H9 (cell line): ENCODE measurements at regions not wholly inside any gene's neighbourhood (a gene's known extent, or its start where the extent isn't known, plus 50 kb on each side); places are given as distances from the start of the nearest gene placed in this dataset.

Experiments
- DNase-seq: peaks from one replicate; pipeline ENCODE4 v3.0.0-alpha.2; 2017
- H2AFZ ChIP-seq: one replicate; pipeline ENCODE4 v1.6.1; 2013; ENCODE audit warnings: mild to moderate bottlenecking, low read length, control low read depth, moderate library complexity
- H2AK5ac ChIP-seq: 2 replicates; pipeline ENCODE4 v1.6.1; 2013; ENCODE audit warnings: low read length, control low read depth, mixed read lengths; ENCODE audit not compliant: insufficient read length
- H2BK120ac ChIP-seq: one replicate; pipeline ENCODE4 v1.6.1; 2013; ENCODE audit warnings: low read depth, mild to moderate bottlenecking, low read length, control low read depth, inconsistent platforms; ENCODE audit not compliant: poor library complexity, severe bottlenecking
- H2BK12ac ChIP-seq: 2 replicates; pipeline ENCODE4 v1.6.1; 2013; ENCODE audit warnings: low read length, control low read depth, mixed read lengths, low read depth; ENCODE audit not compliant: insufficient read length
- H2BK15ac ChIP-seq: 2 replicates; pipeline ENCODE4 v1.6.1; 2013; ENCODE audit warnings: low read depth, low read length, control low read depth
- H2BK20ac ChIP-seq: one replicate; pipeline ENCODE4 v1.6.1; 2013; ENCODE audit warnings: low read depth, mild to moderate bottlenecking, low read length, control low read depth, inconsistent platforms; ENCODE audit not compliant: poor library complexity, severe bottlenecking
- H2BK5ac ChIP-seq: 2 replicates; pipeline ENCODE4 v1.6.1; 2013; ENCODE audit warnings: low read length, control low read depth, mixed read lengths; ENCODE audit not compliant: insufficient read length
- H3K14ac ChIP-seq: 2 replicates; pipeline ENCODE4 v1.6.1; 2013; ENCODE audit warnings: low read length, control low read depth; ENCODE audit not compliant: insufficient read depth
- H3K18ac ChIP-seq: 2 replicates; pipeline ENCODE4 v1.6.1; 2013; ENCODE audit warnings: low read depth, mild to moderate bottlenecking, mixed read lengths, low read length, control low read depth; ENCODE audit not compliant: insufficient read length
- H3K23ac ChIP-seq: 2 replicates; pipeline ENCODE4 v1.6.1; 2013; ENCODE audit warnings: low read length, control low read depth, mixed read lengths, low read depth; ENCODE audit not compliant: insufficient read length
- H3K23me2 ChIP-seq: 2 replicates; pipeline ENCODE4 v1.6.1; 2013; ENCODE audit warnings: low read depth, mild to moderate bottlenecking, mixed read lengths, low read length, control low read depth; ENCODE audit not compliant: insufficient read length, poor library complexity, severe bottlenecking
- H3K27ac ChIP-seq: 2 replicates; pipeline ENCODE4 v1.5.1; 2013; ENCODE audit warnings: low read length, control low read depth, mixed read lengths, low read depth; ENCODE audit not compliant: insufficient read length
- H3K27me3 ChIP-seq: 2 replicates; pipeline ENCODE4 v1.6.1; 2013; ENCODE audit warnings: low read length, control low read depth, inconsistent platforms; ENCODE audit not compliant: insufficient read depth
- H3K4ac ChIP-seq: 2 replicates; pipeline ENCODE4 v1.6.1; 2013; ENCODE audit warnings: low read depth, mild to moderate bottlenecking, control low read depth, inconsistent platforms, low read length, moderate library complexity
- H3K4me1 ChIP-seq: 2 replicates; pipeline ENCODE4 v1.6.1; 2013; ENCODE audit warnings: low read length, control low read depth, inconsistent platforms; ENCODE audit not compliant: insufficient read depth
- H3K4me2 ChIP-seq: 2 replicates; pipeline ENCODE4 v1.6.1; 2013; ENCODE audit warnings: low read length, control low read depth, mixed read lengths; ENCODE audit not compliant: insufficient read length, insufficient read depth
- H3K56ac ChIP-seq: 2 replicates; pipeline ENCODE4 v1.6.1; 2013; ENCODE audit warnings: low read depth, mild to moderate bottlenecking, mixed read lengths, low read length, control low read depth; ENCODE audit not compliant: insufficient read length
- H3K79me1 ChIP-seq: 2 replicates; pipeline ENCODE4 v1.6.1; 2013; ENCODE audit warnings: low read depth, mild to moderate bottlenecking, moderate library complexity, low read length, control low read depth, inconsistent platforms; ENCODE audit not compliant: insufficient read depth, poor library complexity, severe bottlenecking
- H3K79me2 ChIP-seq: 2 replicates; pipeline ENCODE4 v1.6.1; 2013; ENCODE audit warnings: low read length, control low read depth, inconsistent platforms; ENCODE audit not compliant: insufficient read depth
- H3K9ac ChIP-seq: 2 replicates; pipeline ENCODE4 v1.6.1; 2013; ENCODE audit warnings: low read length, control low read depth, mixed read lengths; ENCODE audit not compliant: insufficient read length; ENCODE audit errors: extremely low read depth
- H3K9me3 ChIP-seq: one replicate; pipeline ENCODE4 v1.6.1; 2013; ENCODE audit warnings: low read depth, low read length, inconsistent platforms; ENCODE audit not compliant: control insufficient read depth
- H3T11ph ChIP-seq: one replicate; pipeline ENCODE4 v1.6.1; 2013; ENCODE audit warnings: mild to moderate bottlenecking, low read length, control low read depth, inconsistent platforms
- H4K20me1 ChIP-seq: one replicate; pipeline ENCODE4 v1.6.1; 2013; ENCODE audit not compliant: control insufficient read depth, insufficient read length, insufficient read depth
- H4K5ac ChIP-seq: 2 replicates; pipeline ENCODE4 v1.6.1; 2013; ENCODE audit warnings: low read depth, mild to moderate bottlenecking, mixed read lengths, low read length, control low read depth; ENCODE audit not compliant: insufficient read length
- H4K8ac ChIP-seq: replicated peaks from 2 replicates; pipeline ENCODE4 v1.6.1; 2013; ENCODE audit warnings: low read length, control low read depth, mixed read lengths, low read depth; ENCODE audit not compliant: insufficient read length
- H4K91ac ChIP-seq: 2 replicates; pipeline ENCODE4 v1.6.1; 2013; ENCODE audit warnings: low read depth, mild to moderate bottlenecking, moderate library complexity, mixed read lengths, low read length, control low read depth; ENCODE audit not compliant: insufficient read length
- H3K27ac Mint-ChIP-seq, 3 experiments: 2 replicates in 2 of 3; 3 replicates in 1 of 3; pipeline ENCODE4 v1.8.0; 2020 to 2021; ENCODE audit warnings: mixed read lengths in 3 of 3, mild to moderate bottlenecking in 1 of 3, moderate library complexity in 1 of 3
- H3K27me3 Mint-ChIP-seq: 2 replicates; pipeline ENCODE4 v1.8.0; 2021; ENCODE audit warnings: low read depth, mild to moderate bottlenecking, moderate library complexity, mixed read lengths
- H3K36me3 Mint-ChIP-seq, 3 experiments: 2 replicates in 2 of 3; 3 replicates in 1 of 3; pipeline ENCODE4 v1.8.0; 2020 to 2021; ENCODE audit warnings: low read depth in 3 of 3, mixed read lengths in 3 of 3; ENCODE audit not compliant: insufficient read depth in 1 of 3
- H3K4me1 Mint-ChIP-seq, 2 experiments: 2 replicates each; pipeline ENCODE4 v1.8.0; 2020; ENCODE audit warnings: mixed read lengths in 2 of 2
- H3K4me3 Mint-ChIP-seq, 2 experiments: 2 replicates in 1 of 2; 3 replicates in 1 of 2; pipeline ENCODE4 v1.8.0; 2020 to 2021; ENCODE audit warnings: mild to moderate bottlenecking in 2 of 2, mixed read lengths in 2 of 2, moderate library complexity in 1 of 2
- H3K9me3 Mint-ChIP-seq, 2 experiments: 2 replicates in 1 of 2; 3 replicates in 1 of 2; pipeline ENCODE4 v1.8.0; 2020; ENCODE audit warnings: mild to moderate bottlenecking in 2 of 2, mixed read lengths in 2 of 2, moderate library complexity in 1 of 2
- WGBS: extraction: QIAGEN DNeasy Blood & Tissue Kit; methylation state at CpG from one replicate; pipeline ENCODE4 v1.1.7; 2013; ENCODE audit warnings: missing lambda C conversion rate, low lambda C conversion rate, mixed read lengths; ENCODE audit not compliant: insufficient read length; ENCODE audit errors: extremely low coverage; 5-methylcytosine and 5-hydroxymethylcytosine counted together
- TF ChIP-seq, protein P1 (sequence below): fragments of 200-600 bp; sonication (generic); conservative IDR thresholded peaks from 3 replicates; pipeline ENCODE4 v1.8.0; 2021; ENCODE audit warnings: antibody characterized with exemption, mild to moderate bottlenecking

DNA sequence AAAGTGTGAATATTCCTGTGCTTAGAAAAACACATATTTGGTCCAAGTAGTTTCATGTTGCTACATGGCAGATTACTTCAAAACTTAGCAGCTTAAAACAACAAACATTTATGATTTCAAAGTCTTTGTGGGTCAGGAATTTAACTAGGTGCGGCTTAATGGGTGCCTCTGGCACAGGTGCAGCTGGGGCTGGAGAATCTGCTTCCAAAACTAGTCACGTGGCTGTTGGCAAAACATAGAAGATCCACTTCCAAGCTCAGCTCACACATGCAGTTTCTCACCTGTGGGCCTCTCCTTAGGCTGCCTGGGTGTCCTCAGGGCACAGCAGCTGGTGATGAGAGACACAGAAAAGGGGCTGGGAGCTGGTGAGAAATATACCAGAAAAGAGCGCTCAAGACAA is 263.4 kb downstream of the TTLL7 start:
- no peak overlapping the region for H2AFZ ChIP-seq

More for the DNA sequence above, 263.4 kb downstream of the TTLL7 start:
- Histone ChIP-seq H3K27ac (no peak overlapping the region), H3K4me2 (no peak overlapping the region), H2BK5ac (no peak overlapping the region), H3K18ac (no peak overlapping the region), H3K4ac (no peak overlapping the region), H3T11ph (no peak overlapping the region), H2BK12ac (no peak overlapping the region), H3K23me2 (no peaks in the 10 kb centered on the region), H4K91ac (no peak overlapping the region), H3K9ac (no peak overlapping the region), H3K14ac (no peak overlapping the region), H2BK15ac (no peak overlapping the region), H3K9me3 (no peaks in the 10 kb centered on the region), H4K8ac (no peak overlapping the region), H3K4me1 (no peaks in the 10 kb centered on the region), H3K27me3 (no peaks in the 10 kb centered on the region), H4K20me1 (no peaks in the 10 kb centered on the region), H3K56ac (no peak overlapping the region), H3K79me2 (no peaks in the 10 kb centered on the region), H2AK5ac (no peak overlapping the region), H2BK20ac (no peak overlapping the region), H3K23ac (no peak overlapping the region), H3K79me1 (no peaks in the 10 kb centered on the region), H4K5ac (no peak overlapping the region), H2BK120ac (no peak overlapping the region)
- no CpG with 5 or more reads among the region's 3 CpGs for WGBS
- TF ChIP-seq, protein P1, sequence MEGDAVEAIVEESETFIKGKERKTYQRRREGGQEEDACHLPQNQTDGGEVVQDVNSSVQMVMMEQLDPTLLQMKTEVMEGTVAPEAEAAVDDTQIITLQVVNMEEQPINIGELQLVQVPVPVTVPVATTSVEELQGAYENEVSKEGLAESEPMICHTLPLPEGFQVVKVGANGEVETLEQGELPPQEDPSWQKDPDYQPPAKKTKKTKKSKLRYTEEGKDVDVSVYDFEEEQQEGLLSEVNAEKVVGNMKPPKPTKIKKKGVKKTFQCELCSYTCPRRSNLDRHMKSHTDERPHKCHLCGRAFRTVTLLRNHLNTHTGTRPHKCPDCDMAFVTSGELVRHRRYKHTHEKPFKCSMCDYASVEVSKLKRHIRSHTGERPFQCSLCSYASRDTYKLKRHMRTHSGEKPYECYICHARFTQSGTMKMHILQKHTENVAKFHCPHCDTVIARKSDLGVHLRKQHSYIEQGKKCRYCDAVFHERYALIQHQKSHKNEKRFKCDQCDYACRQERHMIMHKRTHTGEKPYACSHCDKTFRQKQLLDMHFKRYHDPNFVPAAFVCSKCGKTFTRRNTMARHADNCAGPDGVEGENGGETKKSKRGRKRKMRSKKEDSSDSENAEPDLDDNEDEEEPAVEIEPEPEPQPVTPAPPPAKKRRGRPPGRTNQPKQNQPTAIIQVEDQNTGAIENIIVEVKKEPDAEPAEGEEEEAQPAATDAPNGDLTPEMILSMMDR = no peak
- Mint-ChIP-seq H3K4me3 (no peak overlapping the region), H3K36me3 (no peaks in the 10 kb centered on the region), H3K27me3 (no peaks in the 10 kb centered on the region), H3K27ac (no peak overlapping the region), H3K4me1 (peaks cover under 1 to 4% of the 10 kb centered on the region in 2 experiments; a peak in 3 of 4 replicates), H3K9me3 (no peaks in the 10 kb centered on the region)
- no peak for DNase-seq
